Activated CD8-positive, alpha-beta memory T cell treated with anti-CD3 and anti-CD28 coated beads, Interleukin-2, amount 50 U/mL, for 48 hours (primary cell): ENCODE measurements at regions not wholly inside any gene's neighbourhood (a gene's known extent, or its start where the extent isn't known, plus 50 kb on each side); places are given as distances from the start of the nearest gene placed in this dataset.

ENCODE experiments used
- DNase-seq: peaks from one replicate; pipeline ENCODE4 v3.0.0-alpha.2; 2020

GRCh38 chr5:164934561-164934960 is 1429.1 kb downstream of the MAT2B start:
- no peak for DNase-seq

GRCh38 chr5:164941132-164941531 is 1435.7 kb downstream of the MAT2B start:
- DNase-seq = no peak

- no peak for DNase-seq
These were observed 1445.5 kb downstream of the MAT2B start for GRCh38 chr5:164950927-164951326.

- DNase-seq = no peak
These were observed 1446.2 kb downstream of the MAT2B start for GRCh38 chr5:164951570-164951969.

GRCh38 chr5:164958688-164959087 is 1453.3 kb downstream of the MAT2B start:
- DNase-seq = no peak

GRCh38 chr5:164959761-164960160 is 1454.3 kb downstream of the MAT2B start:
- no peak for DNase-seq

- no peak for DNase-seq
These were observed 1457.0 kb downstream of the MAT2B start for GRCh38 chr5:164962329-164962961.

GRCh38 chr5:164966611-164967010 is 1461.2 kb downstream of the MAT2B start:
- DNase-seq = no peak

- DNase-seq = no peak
These were observed 1461.9 kb downstream of the MAT2B start for GRCh38 chr5:164967354-164967753.

GRCh38 chr5:164972973-164973372 is 1467.6 kb downstream of the MAT2B start:
- DNase-seq = no peak

- DNase-seq = no peak
These were observed 1470.6 kb downstream of the MAT2B start for GRCh38 chr5:164975986-164976385.

GRCh38 chr5:164980480-164980879 is 1475.1 kb downstream of the MAT2B start:
- no peak for DNase-seq

GRCh38 chr5:164998142-164998541 is 1492.7 kb downstream of the MAT2B start:
- no peak for DNase-seq

GRCh38 chr5:164998590-164998989 is 1493.2 kb downstream of the MAT2B start:
- DNase-seq = no peak

- no peak for DNase-seq
These were observed 1495.2 kb downstream of the MAT2B start for GRCh38 chr5:165000479-165001190.

GRCh38 chr5:165003283-165003682 is 1497.9 kb downstream of the MAT2B start:
- no peak for DNase-seq

- DNase-seq = no peak
These were observed 1498.8 kb downstream of the MAT2B start for GRCh38 chr5:165004175-165004574.

- DNase-seq = no peak
These were observed 1509.0 kb downstream of the MAT2B start for GRCh38 chr5:165014439-165014838.

- DNase-seq = no peak
These were observed 1509.7 kb downstream of the MAT2B start for GRCh38 chr5:165015126-165015525.

GRCh38 chr5:165015547-165015946 is 1510.1 kb downstream of the MAT2B start:
- no peak for DNase-seq

GRCh38 chr5:165026971-165027370 is 1521.6 kb downstream of the MAT2B start:
- no peak for DNase-seq

GRCh38 chr5:165028356-165028755 is 1522.9 kb downstream of the MAT2B start:
- no peak for DNase-seq

GRCh38 chr5:165029099-165029870 is 1523.9 kb downstream of the MAT2B start:
- DNase-seq = no peak

- DNase-seq = no peak
These were observed 1525.6 kb downstream of the MAT2B start for GRCh38 chr5:165030971-165031370.
